Nephron progenitor cell (in vitro differentiated cells): ENCODE measurements at regions not wholly inside any gene's neighbourhood (a gene's known extent, or its start where the extent isn't known, plus 50 kb on each side); places are given as distances from the start of the nearest gene placed in this dataset.

Experiments used
- DNase-seq: peaks from one replicate; pipeline ENCODE4 v3.0.0; 2021
- H3K27ac Mint-ChIP-seq: 2 replicates; pipeline ENCODE4 v1.8.0; 2021; ENCODE audit warnings: mild to moderate bottlenecking, moderate library complexity, mixed read lengths
- H3K27me3 Mint-ChIP-seq: 2 replicates; pipeline ENCODE4 v1.8.0; 2021; ENCODE audit warnings: mild to moderate bottlenecking, low read depth, mixed read lengths; ENCODE audit not compliant: poor library complexity
- H3K36me3 Mint-ChIP-seq: 2 replicates; pipeline ENCODE4 v1.8.0; 2021; ENCODE audit warnings: low read depth, mixed read lengths
- H3K4me1 Mint-ChIP-seq: 2 replicates; pipeline ENCODE4 v1.8.0; 2021; ENCODE audit warnings: mixed read lengths
- H3K4me3 Mint-ChIP-seq: 2 replicates; pipeline ENCODE4 v1.8.0; 2021; ENCODE audit warnings: mild to moderate bottlenecking, moderate library complexity, mixed read lengths
- H3K9me3 Mint-ChIP-seq: 2 replicates; pipeline ENCODE4 v1.8.0; 2021; ENCODE audit warnings: mild to moderate bottlenecking, moderate library complexity, mixed read lengths
- TF ChIP-seq, protein P1 (sequence below): fragments of 200-600 bp; sonication (generic); IDR thresholded peaks from 2 replicates; pipeline ENCODE4 v1.5.0; 2021; ENCODE audit warnings: antibody characterized with exemption

GRCh38 chr11:11011617-11012016, 153.8 kb upstream of the ZBED5 start:
- peaks cover 5% of the 10 kb centered on the region for H3K9me3 Mint-ChIP-seq
- TF ChIP-seq, protein P1, sequence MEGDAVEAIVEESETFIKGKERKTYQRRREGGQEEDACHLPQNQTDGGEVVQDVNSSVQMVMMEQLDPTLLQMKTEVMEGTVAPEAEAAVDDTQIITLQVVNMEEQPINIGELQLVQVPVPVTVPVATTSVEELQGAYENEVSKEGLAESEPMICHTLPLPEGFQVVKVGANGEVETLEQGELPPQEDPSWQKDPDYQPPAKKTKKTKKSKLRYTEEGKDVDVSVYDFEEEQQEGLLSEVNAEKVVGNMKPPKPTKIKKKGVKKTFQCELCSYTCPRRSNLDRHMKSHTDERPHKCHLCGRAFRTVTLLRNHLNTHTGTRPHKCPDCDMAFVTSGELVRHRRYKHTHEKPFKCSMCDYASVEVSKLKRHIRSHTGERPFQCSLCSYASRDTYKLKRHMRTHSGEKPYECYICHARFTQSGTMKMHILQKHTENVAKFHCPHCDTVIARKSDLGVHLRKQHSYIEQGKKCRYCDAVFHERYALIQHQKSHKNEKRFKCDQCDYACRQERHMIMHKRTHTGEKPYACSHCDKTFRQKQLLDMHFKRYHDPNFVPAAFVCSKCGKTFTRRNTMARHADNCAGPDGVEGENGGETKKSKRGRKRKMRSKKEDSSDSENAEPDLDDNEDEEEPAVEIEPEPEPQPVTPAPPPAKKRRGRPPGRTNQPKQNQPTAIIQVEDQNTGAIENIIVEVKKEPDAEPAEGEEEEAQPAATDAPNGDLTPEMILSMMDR, result no peak
- H3K4me3 Mint-ChIP-seq, result no peak overlapping the region
- H3K27ac Mint-ChIP-seq, result no peak overlapping the region
- no peak for DNase-seq
- H3K36me3 Mint-ChIP-seq, result no peaks in the 10 kb centered on the region
- H3K27me3 Mint-ChIP-seq, result peaks cover 13% of the 10 kb centered on the region
- peaks cover 10% of the 10 kb centered on the region for H3K4me1 Mint-ChIP-seq

DNA sequence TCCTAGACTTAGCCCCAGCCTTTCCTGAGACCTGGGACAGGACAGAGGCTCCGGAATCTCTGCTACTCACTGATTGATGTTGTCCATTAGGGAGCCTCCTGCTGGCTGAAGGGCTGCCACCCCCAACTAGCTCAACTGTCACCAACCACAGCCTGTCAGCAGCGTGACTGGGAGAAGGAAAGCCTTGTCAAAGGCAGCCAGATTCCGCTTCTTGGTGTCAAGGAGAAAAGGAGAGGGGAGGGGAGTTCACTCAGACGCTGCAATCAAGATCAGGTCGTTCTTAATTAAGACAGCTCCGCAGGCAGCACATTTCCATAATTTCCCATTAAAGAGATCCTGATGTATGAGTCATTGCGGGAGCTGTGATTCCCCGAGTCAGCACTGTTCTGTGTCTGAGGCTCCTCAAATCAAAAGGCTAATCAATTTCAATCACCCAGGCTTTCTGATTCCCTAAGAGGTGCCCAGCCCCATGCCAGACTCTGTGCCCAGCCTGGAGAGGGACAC, 152.8 kb upstream of the ZBED5 start:
- H3K27me3 Mint-ChIP-seq, result peaks cover 13% of the 10 kb centered on the region
- peaks cover 15% of the 10 kb centered on the region for H3K9me3 Mint-ChIP-seq
- H3K4me1 Mint-ChIP-seq, result peaks cover 10% of the 10 kb centered on the region
- TF ChIP-seq, protein P1, result no peak
- no peaks in the 10 kb centered on the region for H3K36me3 Mint-ChIP-seq
- no peak overlapping the region for H3K4me3 Mint-ChIP-seq
- H3K27ac Mint-ChIP-seq, result peak overlapping the region; percentile 36
- DNase-seq, result peak; percentile 33

- Mint-ChIP-seq H3K4me3 (no peak overlapping the region), H3K4me1 (peaks cover 10% of the 10 kb centered on the region), H3K27ac (no peak overlapping the region), H3K36me3 (no peaks in the 10 kb centered on the region), H3K9me3 (peaks cover 18% of the 10 kb centered on the region), H3K27me3 (peaks cover 9% of the 10 kb centered on the region)
- TF ChIP-seq, protein P1, result no peak
- no peak for DNase-seq
These were observed 151.3 kb upstream of the ZBED5 start for GRCh38 chr11:11009179-11009578.

DNA sequence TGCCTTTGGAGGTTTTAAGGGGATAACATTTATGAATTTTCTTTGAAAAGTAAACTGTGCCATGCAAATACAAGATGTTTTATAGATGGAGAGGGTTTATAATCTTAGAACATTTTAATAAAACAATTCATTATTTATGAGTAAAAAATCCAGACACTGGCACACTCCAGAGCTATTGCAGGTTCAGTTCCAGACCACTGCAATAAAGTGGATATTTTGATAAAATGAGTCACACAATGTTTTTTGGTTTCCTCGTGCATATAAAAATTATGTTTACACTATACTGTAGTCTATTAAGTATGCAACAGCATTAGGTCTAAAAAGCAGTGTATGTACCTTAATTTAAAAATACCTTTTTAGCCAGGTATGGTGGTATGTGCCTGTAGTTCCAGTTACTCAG, 146.2 kb upstream of the ZBED5 start:
- Mint-ChIP-seq H3K36me3 (no peaks in the 10 kb centered on the region), H3K27ac (no peak overlapping the region), H3K4me3 (no peak overlapping the region), H3K27me3 (peaks cover 9% of the 10 kb centered on the region), H3K9me3 (peaks cover 14% of the 10 kb centered on the region), H3K4me1 (no peaks in the 10 kb centered on the region)
- no peak for DNase-seq
- TF ChIP-seq, protein P1, result no peak

- Mint-ChIP-seq H3K27ac (no peak overlapping the region), H3K36me3 (no peaks in the 10 kb centered on the region), H3K27me3 (peaks cover 6% of the 10 kb centered on the region), H3K4me3 (no peak overlapping the region), H3K4me1 (no peaks in the 10 kb centered on the region), H3K9me3 (peaks cover 14% of the 10 kb centered on the region)
- DNase-seq, result no peak
- TF ChIP-seq, protein P1, result no peak
These were observed 145.4 kb upstream of the ZBED5 start for GRCh38 chr11:11003226-11003625.

- H3K4me3 Mint-ChIP-seq, result no peak overlapping the region
- no peak for DNase-seq
- no peak overlapping the region for H3K27ac Mint-ChIP-seq
- H3K36me3 Mint-ChIP-seq, result no peaks in the 10 kb centered on the region
- H3K27me3 Mint-ChIP-seq, result peaks cover 10% of the 10 kb centered on the region
- H3K9me3 Mint-ChIP-seq, result peaks cover 13% of the 10 kb centered on the region
- TF ChIP-seq, protein P1, result no peak
- H3K4me1 Mint-ChIP-seq, result no peaks in the 10 kb centered on the region
These were observed 142.9 kb upstream of the ZBED5 start for GRCh38 chr11:11000579-11001283.
